IMR-90 (cell line): ENCODE measurements at regions not wholly inside any gene's neighbourhood (a gene's known extent, or its start where the extent isn't known, plus 50 kb on each side); places are given as distances from the start of the nearest gene placed in this dataset.

Source experiments
- ATAC-seq: fragments of 200-7000 bp; cut with Tn5 transposase; 2 replicates; pipeline ENCODE4 v1.9.1; 2020; ENCODE audit warnings: low read depth, mild to moderate bottlenecking, moderate library complexity
- BruUV-seq: library from RNA; stranded (reverse); fragments of 400-500 nt; replicated peaks from 2 replicates; lab custom pipeline; 2021; lab: Mats Ljungman, UMichigan
- CTCF ChIA-PET: fragments of 300-600 bp; formaldehyde crosslinking; extraction: SDS; loops from one replicate; lab custom pipeline; 2021; ENCODE audit warnings: antibody characterized with exemption; lab: Yijun Ruan, JAX
- POLR2A ChIA-PET: fragments of 300-600 bp; sonication (Branson Sonifier 250); formaldehyde crosslinking; loops from one replicate; lab custom pipeline; 2022; ENCODE audit warnings: antibody characterized with exemption; ENCODE audit not compliant: unreplicated experiment; lab: Charles Lee
- DNase-seq: peaks from one replicate; pipeline ENCODE4 v3.0.0; 2013
- H2AFZ ChIP-seq: replicated peaks from 2 replicates; pipeline ENCODE3; 2013; ENCODE audit warnings: low read length, mild to moderate bottlenecking; ENCODE audit not compliant: poor library complexity
- H2AK5ac ChIP-seq: 2 replicates; pipeline ENCODE4 v1.6.1; 2013; ENCODE audit warnings: low read depth, low read length, inconsistent platforms
- H2AK9ac ChIP-seq: replicated peaks from 2 replicates; pipeline ENCODE3; 2013; ENCODE audit warnings: mild to moderate bottlenecking, low read depth, low read length, moderate library complexity; ENCODE audit not compliant: poor library complexity
- H2BK120ac ChIP-seq: 2 replicates; pipeline ENCODE4 v1.6.1; 2013; ENCODE audit warnings: low read depth, low read length, inconsistent platforms
- H2BK15ac ChIP-seq: 3 replicates; pipeline ENCODE4 v1.6.1; 2013; ENCODE audit warnings: low read depth, low read length, inconsistent platforms
- H2BK20ac ChIP-seq: 2 replicates; pipeline ENCODE4 v1.6.1; 2013; ENCODE audit warnings: low read depth, mild to moderate bottlenecking, inconsistent platforms, low read length, moderate library complexity
- H2BK5ac ChIP-seq: 2 replicates; pipeline ENCODE4 v1.6.1; 2013; ENCODE audit warnings: mild to moderate bottlenecking, low read depth, low read length, inconsistent platforms; ENCODE audit not compliant: poor library complexity, severe bottlenecking
- H3K14ac ChIP-seq: replicated peaks from 2 replicates; pipeline ENCODE4 v1.6.1; 2013; ENCODE audit warnings: low read depth, low read length, inconsistent platforms
- H3K18ac ChIP-seq: 2 replicates; pipeline ENCODE4 v1.6.1; 2013; ENCODE audit warnings: low read depth, low read length, control low read depth
- H3K23ac ChIP-seq: 2 replicates; pipeline ENCODE4 v1.6.1; 2013; ENCODE audit warnings: low read depth, low read length, inconsistent platforms
- H3K27ac ChIP-seq: 2 replicates; pipeline ENCODE4 v1.5.1; 2013; ENCODE audit warnings: mild to moderate bottlenecking, control low read depth, low read length; ENCODE audit not compliant: insufficient read depth
- H3K27me3 ChIP-seq: 2 replicates; pipeline ENCODE4 v1.6.1; 2013; ENCODE audit warnings: low read length; ENCODE audit not compliant: control insufficient read depth, insufficient read depth
- H3K36me3 ChIP-seq: 2 replicates; pipeline ENCODE4 v1.6.1; 2013; ENCODE audit warnings: low read length, mixed read lengths; ENCODE audit not compliant: control insufficient read depth, insufficient read depth
- H3K4ac ChIP-seq: 2 replicates; pipeline ENCODE4 v1.6.1; 2013; ENCODE audit warnings: low read depth, low read length, inconsistent platforms
- H3K4me1 ChIP-seq: 2 replicates; pipeline ENCODE4 v1.6.1; 2013; ENCODE audit warnings: low read length, mixed read lengths; ENCODE audit not compliant: control insufficient read depth, insufficient read depth
- H3K4me2 ChIP-seq: 2 replicates; pipeline ENCODE4 v1.6.1; 2013; ENCODE audit warnings: low read depth, mild to moderate bottlenecking, control low read depth, low read length, moderate library complexity
- H3K4me3 ChIP-seq: 2 replicates; pipeline ENCODE4 v1.5.1; 2013; ENCODE audit warnings: low read depth, mild to moderate bottlenecking, control low read depth, low read length, moderate library complexity; ENCODE audit not compliant: insufficient read depth
- H3K56ac ChIP-seq: 2 replicates; pipeline ENCODE4 v1.6.1; 2013; ENCODE audit warnings: low read length, inconsistent platforms; ENCODE audit not compliant: insufficient read depth; ENCODE audit errors: extremely low read depth
- H3K79me1 ChIP-seq, 2 experiments: 2 replicates each; pipeline ENCODE4 v1.6.1; 2013; ENCODE audit warnings: low read length in 2 of 2, inconsistent platforms in 1 of 2, low read depth in 1 of 2
- H3K9ac ChIP-seq: 2 replicates; pipeline ENCODE4 v1.6.1; 2013; ENCODE audit warnings: low read depth, low read length, control low read depth
- H3K9me1 ChIP-seq: 2 replicates; pipeline ENCODE4 v1.6.1; 2013; ENCODE audit warnings: low read length, inconsistent platforms; ENCODE audit not compliant: insufficient read depth
- H3K9me3 ChIP-seq: 2 replicates; pipeline ENCODE4 v1.6.1; 2013; ENCODE audit warnings: low read length; ENCODE audit not compliant: control insufficient read depth, insufficient read depth
- H4K20me1 ChIP-seq: 2 replicates; pipeline ENCODE4 v1.6.1; 2013; ENCODE audit warnings: low read length, inconsistent platforms; ENCODE audit not compliant: insufficient read depth
- H4K5ac ChIP-seq: 2 replicates; pipeline ENCODE4 v1.6.1; 2013; ENCODE audit warnings: mild to moderate bottlenecking, low read depth, low read length, control low read depth
- H4K8ac ChIP-seq, 2 experiments: 2 replicates each; pipeline ENCODE4 v1.6.1; 2013; ENCODE audit warnings: low read depth in 2 of 2, low read length in 2 of 2, control low read depth in 1 of 2, inconsistent platforms in 1 of 2
- H4K91ac ChIP-seq: 2 replicates; pipeline ENCODE4 v1.6.1; 2013; ENCODE audit warnings: low read depth, low read length, inconsistent platforms; ENCODE audit not compliant: insufficient read depth
- POLR2A ChIP-seq: IDR thresholded peaks from 2 replicates; pipeline ENCODE4 v1.6.1; 2012; ENCODE audit warnings: mild to moderate bottlenecking, low read depth, low read length
- WGBS, 2 experiments: methylation state at CpG; one replicate each; pipeline versions ENCODE4 v1.1.5 to v1.1.7; 2013; ENCODE audit warnings: missing lambda C conversion rate in 2 of 2; ENCODE audit not compliant: insufficient read length in 1 of 2; ENCODE audit errors: extremely low coverage in 2 of 2; 5-methylcytosine and 5-hydroxymethylcytosine counted together
- dilution Hi-C: fragments of 300-500 bp; cut with HindIII; formaldehyde crosslinking; loops from one replicate; pipeline ENCODE4 v1.14.3; 2018; ENCODE audit warnings: low sequenced_read_pairs; ENCODE audit not compliant: unreplicated experiment
- in situ Hi-C: fragments of 300-500 bp; cut with MboI; formaldehyde crosslinking; loops from 3 replicates; pipeline ENCODE4 v1.14.3; 2019; ENCODE audit warnings: low sequenced_read_pairs, inconsistent platforms, mixed read lengths
- intact Hi-C: fragments of 100-400 bp; cut with micrococcal nuclease; formaldehyde crosslinking; loops from 2 replicates; pipeline ENCODE4 v1.10.0; 2022

GRCh38 chr7:71019706-71020105, 112.2 kb upstream of the GALNT17 start:
- Histone ChIP-seq H4K5ac (no peak overlapping the region), H3K23ac (no peak overlapping the region), H3K4me3 (no peak overlapping the region), H2BK120ac (no peak overlapping the region), H3K14ac (no peak overlapping the region), H3K9me3 (peaks cover 26% of the 10 kb centered on the region), H4K20me1 (no peaks in the 10 kb centered on the region), H3K36me3 (no peaks in the 10 kb centered on the region), H3K4me2 (no peak overlapping the region), H3K56ac (no peak overlapping the region), H3K9ac (no peak overlapping the region), H2BK15ac (no peak overlapping the region), H2AK5ac (no peak overlapping the region), H2BK20ac (no peak overlapping the region), H3K27me3 (no peaks in the 10 kb centered on the region), H3K4me1 (no peaks in the 10 kb centered on the region), H2BK5ac (no peak overlapping the region), H3K18ac (no peak overlapping the region), H4K8ac (no peak overlapping the region), H3K4ac (no peak overlapping the region), H3K27ac (no peak overlapping the region), H2AFZ (no peak overlapping the region), H3K79me1 (no peaks in the 10 kb centered on the region), H4K91ac (no peak overlapping the region), H2AK9ac (no peak overlapping the region), H3K9me1 (no peaks in the 10 kb centered on the region)
- ChIA-PET POLR2A (no interaction called here), CTCF (no interaction called here)
- ATAC-seq (no peak), DNase-seq (no peak)
- no TSS peak for BruUV-seq
- in situ Hi-C loops = no loop called here
- dilution Hi-C loops = no loop called here
- no peak for TF ChIP-seq POLR2A
- intact Hi-C loops = no loop called here
- WGBS, 2 experiments = no CpG with 5 or more reads among the region's 7 CpGs
